H1 (cell line): ENCODE measurements at regions not wholly inside any gene's neighbourhood (a gene's known extent, or its start where the extent isn't known, plus 50 kb on each side); places are given as distances from the start of the nearest gene placed in this dataset.

Source experiments
- ASH2L ChIP-seq: fragments of 200-600, 300-600 bp; sonication (generic); IDR thresholded peaks from one replicate; pipeline ENCODE4 v1.7.1; 2017; ENCODE audit warnings: low read length
- ATF3 ChIP-seq: IDR thresholded peaks from 2 replicates; pipeline ENCODE4 v1.6.1; 2011; ENCODE audit warnings: low read depth, mild to moderate bottlenecking, low read length; ENCODE audit not compliant: insufficient read depth
- CHD7 ChIP-seq: fragments of 300-600 bp; sonication (generic); IDR thresholded peaks from 2 replicates; pipeline ENCODE4 v1.7.1; 2012; ENCODE audit warnings: low read length, moderate library complexity, mild to moderate bottlenecking, inconsistent platforms; ENCODE audit not compliant: insufficient replicate concordance
- CTBP2 ChIP-seq: IDR thresholded peaks from 2 replicates; pipeline ENCODE4 v1.7.0; 2011; ENCODE audit warnings: borderline replicate concordance, mild to moderate bottlenecking, moderate library complexity, mixed read lengths, low read length; ENCODE audit not compliant: insufficient read depth, insufficient read length
- JUN ChIP-seq: IDR thresholded peaks from 2 replicates; pipeline ENCODE4 v1.6.1; 2011; ENCODE audit warnings: low read depth, mild to moderate bottlenecking, improper control_type of control experiment, low read length
- KDM5A ChIP-seq: fragments of 200-600 bp; IDR thresholded peaks from 2 replicates; pipeline ENCODE4 v1.7.1; 2012; ENCODE audit warnings: mild to moderate bottlenecking, low read length, inconsistent platforms, mixed read lengths
- MAX ChIP-seq: IDR thresholded peaks from 2 replicates; pipeline ENCODE4 v1.6.1; 2012; ENCODE audit warnings: inconsistent platforms
- NANOG ChIP-seq: IDR thresholded peaks from 2 replicates; pipeline ENCODE4 v1.6.1; 2011; ENCODE audit warnings: low read length, low read depth, mild to moderate bottlenecking, inconsistent platforms; ENCODE audit not compliant: insufficient read depth, poor library complexity, severe bottlenecking
- RAD21 ChIP-seq, 2 experiments: IDR thresholded peaks in 1 of 2; conservative IDR thresholded peaks in 1 of 2; 2 replicates each; pipeline ENCODE4 v1.6.1; 2011; ENCODE audit warnings: low read depth in 2 of 2, low read length in 2 of 2, improper control_type of control experiment in 1 of 2, inconsistent platforms in 1 of 2, mild to moderate bottlenecking in 1 of 2, moderate library complexity in 1 of 2
- SP4 ChIP-seq: IDR thresholded peaks from 2 replicates; pipeline ENCODE4 v1.6.1; 2012; ENCODE audit warnings: low read length, inconsistent platforms
- TBP ChIP-seq: IDR thresholded peaks from 2 replicates; pipeline ENCODE4 v1.6.1; 2011; ENCODE audit warnings: low read depth, low read length, improper control_type of control experiment

- TF ChIP-seq CHD7: no peak
- no peak for TF ChIP-seq MAX
- TF ChIP-seq KDM5A: no peak
- TF ChIP-seq ATF3: no peak
- no peak for TF ChIP-seq CTBP2
- no peak for TF ChIP-seq ASH2L
- TF ChIP-seq RAD21 (IDR thresholded peaks at IDR 0.05 in 1 of 2, conservative IDR thresholded peaks at IDR 0.05 in 1 of 2; ENCODE audit: low read depth in 2 of 2, low read length in 2 of 2): no peak
- TF ChIP-seq NANOG: no peak
- no peak for TF ChIP-seq TBP
- TF ChIP-seq JUN: no peak
- TF ChIP-seq SP4: no peak
Observed at GRCh38 chr5:56377573-56377972, 144.4 kb upstream of the ANKRD55 start (continued).
